HAP-1 (cell line): ENCODE measurements at regions not wholly inside any gene's neighbourhood (a gene's known extent, or its start where the extent isn't known, plus 50 kb on each side); places are given as distances from the start of the nearest gene placed in this dataset.

Experiments
- DNase-seq, 2 experiments: peaks; one replicate each; pipeline ENCODE4 v3.0.0-alpha.2; 2016 to 2020; ENCODE audit warnings: low spot score in 2 of 2
- H3K27me3 ChIP-seq: fragments of 250-450 bp; sonication (Bioruptor Pico); 2 replicates; pipeline ENCODE4 v1.5.1; 2020; ENCODE audit warnings: low read depth, mild to moderate bottlenecking, moderate library complexity
- H3K36me3 ChIP-seq: fragments of 250-450 bp; sonication (Bioruptor Pico); replicated peaks from 2 replicates; pipeline ENCODE4 v1.5.1; 2020; ENCODE audit warnings: mild to moderate bottlenecking
- H3K4me1 ChIP-seq: fragments of 250-450 bp; sonication (Bioruptor Pico); 2 replicates; pipeline ENCODE4 v1.5.1; 2020; ENCODE audit warnings: mild to moderate bottlenecking
- H3K4me3 ChIP-seq: fragments of 250-450 bp; sonication (Bioruptor Pico); 2 replicates; pipeline ENCODE4 v1.5.1; 2020; ENCODE audit warnings: mild to moderate bottlenecking, moderate library complexity
- H3K9me3 ChIP-seq: fragments of 250-450 bp; sonication (Bioruptor Pico); 2 replicates; pipeline ENCODE4 v1.5.1; 2020; ENCODE audit warnings: mild to moderate bottlenecking, moderate library complexity
- in situ Hi-C: fragments of 300-500 bp; cut with MboI; formaldehyde crosslinking; loops from 3 replicates; pipeline ENCODE4 v1.14.3; 2020; ENCODE audit warnings: low sequenced_read_pairs, inconsistent platforms, mixed read lengths

- Histone ChIP-seq H3K4me3 (no peak overlapping the region), H3K27me3 (no peaks in the 10 kb centered on the region), H3K9me3 (no peaks in the 10 kb centered on the region), H3K4me1 (no peaks in the 10 kb centered on the region), H3K36me3 (no peaks in the 10 kb centered on the region)
- in situ Hi-C loops: no loop called here
- DNase-seq: no peak
These were observed 356.4 kb downstream of the MFSD1 start for GRCh38 chr3:159158213-159158612.

GRCh38 chr3:159158801-159159200, 356.9 kb downstream of the MFSD1 start:
- Histone ChIP-seq H3K36me3 (no peaks in the 10 kb centered on the region), H3K27me3 (no peaks in the 10 kb centered on the region), H3K4me3 (no peak overlapping the region), H3K9me3 (no peaks in the 10 kb centered on the region), H3K4me1 (no peaks in the 10 kb centered on the region)
- no peak for DNase-seq
- in situ Hi-C loops: no loop called here

GRCh38 chr3:159159546-159159945, 357.7 kb downstream of the MFSD1 start:
- Histone ChIP-seq H3K9me3 (no peaks in the 10 kb centered on the region), H3K27me3 (no peaks in the 10 kb centered on the region), H3K4me1 (no peaks in the 10 kb centered on the region), H3K4me3 (no peak overlapping the region), H3K36me3 (no peaks in the 10 kb centered on the region)
- in situ Hi-C loops: no loop called here
- DNase-seq: no peak

- no peaks in the 10 kb centered on the region for H3K9me3 ChIP-seq
- in situ Hi-C loops: no loop called here
- no peaks in the 10 kb centered on the region for H3K27me3 ChIP-seq
- no peaks in the 10 kb centered on the region for H3K4me1 ChIP-seq
- DNase-seq: no peak
- no peaks in the 10 kb centered on the region for H3K36me3 ChIP-seq
- H3K4me3 ChIP-seq: no peak overlapping the region
These were observed 361.8 kb downstream of the MFSD1 start for GRCh38 chr3:159163656-159164055.

DNA sequence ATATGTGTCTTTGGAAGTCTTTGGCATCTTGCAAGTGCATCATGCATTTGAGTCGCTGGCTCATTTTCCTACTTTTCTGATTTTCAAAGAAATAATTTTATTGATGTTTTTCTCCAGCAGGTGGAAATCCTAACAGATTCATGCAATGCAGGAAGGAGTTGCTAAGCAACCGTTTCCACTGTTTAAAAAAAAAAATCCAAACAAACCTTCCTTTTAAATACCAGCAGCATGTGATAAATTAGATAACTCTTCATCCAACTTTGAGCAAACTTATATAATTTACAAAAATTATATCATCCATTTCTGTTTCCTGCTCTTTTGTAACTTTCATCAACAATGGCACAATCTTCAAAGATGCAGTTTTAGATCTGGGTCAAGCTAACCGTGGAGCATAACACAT, 364.1 kb downstream of the MFSD1 start:
- Histone ChIP-seq H3K9me3 (no peaks in the 10 kb centered on the region), H3K27me3 (no peaks in the 10 kb centered on the region), H3K4me3 (no peak overlapping the region), H3K36me3 (no peaks in the 10 kb centered on the region), H3K4me1 (no peaks in the 10 kb centered on the region)
- DNase-seq: no peak
- in situ Hi-C loops: no loop called here

- in situ Hi-C loops: no loop called here
- Histone ChIP-seq H3K36me3 (no peaks in the 10 kb centered on the region), H3K4me1 (no peaks in the 10 kb centered on the region), H3K27me3 (no peaks in the 10 kb centered on the region), H3K4me3 (no peak overlapping the region), H3K9me3 (no peaks in the 10 kb centered on the region)
- DNase-seq: no peak
These were observed 365.2 kb downstream of the MFSD1 start for GRCh38 chr3:159166899-159167586.

DNA sequence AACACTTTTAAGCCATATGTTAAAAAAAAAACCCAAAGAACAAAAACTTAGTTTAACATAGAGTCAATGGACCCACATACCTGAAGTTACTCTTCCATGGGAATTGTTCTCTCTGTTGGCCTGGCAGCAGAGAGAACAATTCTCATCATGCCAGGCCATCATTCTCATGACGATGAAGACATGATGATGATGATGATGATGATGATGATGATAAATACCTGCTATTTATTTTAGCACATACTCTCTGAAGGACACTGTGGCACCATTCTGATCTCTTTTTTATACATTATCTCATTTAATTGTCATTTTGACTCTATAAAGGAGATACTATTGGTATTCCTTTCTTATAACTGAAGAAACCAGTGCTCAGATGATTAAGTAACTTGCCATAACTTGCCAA, 366.9 kb downstream of the MFSD1 start:
- H3K4me3 ChIP-seq: no peak overlapping the region
- H3K9me3 ChIP-seq: no peaks in the 10 kb centered on the region
- no peaks in the 10 kb centered on the region for H3K27me3 ChIP-seq
- no peaks in the 10 kb centered on the region for H3K36me3 ChIP-seq
- no peaks in the 10 kb centered on the region for H3K4me1 ChIP-seq
- in situ Hi-C loops: no loop called here
- DNase-seq: no peak

DNA sequence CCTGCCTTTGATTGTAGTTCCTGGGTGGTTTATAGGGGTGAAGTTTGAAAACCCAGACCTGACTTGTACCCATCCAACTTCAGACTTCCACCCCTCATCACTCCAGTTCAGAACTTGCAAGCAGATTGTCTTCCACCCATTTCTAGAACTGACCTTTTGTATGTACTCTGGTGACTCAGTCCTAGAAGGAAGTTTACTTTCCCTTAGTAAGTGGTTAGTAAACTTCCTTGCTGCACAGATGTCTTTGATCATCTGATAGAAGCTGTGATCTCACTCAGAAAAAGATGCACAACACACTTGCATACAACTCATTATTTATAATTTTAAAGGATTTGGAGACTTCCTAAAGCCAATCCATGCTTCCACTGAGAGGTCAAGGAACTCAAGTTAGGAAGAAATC, 368.0 kb downstream of the MFSD1 start:
- Histone ChIP-seq H3K4me1 (no peaks in the 10 kb centered on the region), H3K4me3 (no peak overlapping the region), H3K9me3 (no peaks in the 10 kb centered on the region), H3K27me3 (no peaks in the 10 kb centered on the region), H3K36me3 (no peaks in the 10 kb centered on the region)
- in situ Hi-C loops: no loop called here
- DNase-seq: no peak

DNA sequence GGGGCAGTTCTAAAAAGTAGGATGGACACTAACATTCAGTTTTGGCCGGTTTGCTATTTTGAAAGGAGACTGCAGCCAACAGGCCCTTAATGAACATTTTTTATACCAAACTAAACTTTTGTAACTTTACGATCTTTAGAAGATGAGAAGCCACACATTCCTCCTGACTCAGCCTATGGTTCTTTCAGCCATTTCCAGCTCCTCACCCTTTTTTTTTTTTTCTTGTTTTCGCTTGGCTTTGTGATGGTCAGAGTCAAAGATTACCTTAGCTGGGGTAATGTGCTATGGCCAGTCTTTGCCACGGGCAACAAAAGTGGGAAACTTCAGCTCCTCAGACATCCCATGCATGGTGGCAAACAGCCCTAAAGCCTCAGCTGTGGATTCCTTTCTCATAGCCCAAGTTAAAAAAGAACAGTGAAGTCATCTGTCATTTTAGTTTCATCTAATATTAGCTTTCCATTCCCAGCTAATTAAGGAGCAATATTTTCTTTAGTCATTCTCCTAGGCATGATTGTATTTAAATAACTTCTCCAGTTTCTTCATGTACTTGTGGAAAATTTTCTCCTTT, 368.7 kb downstream of the MFSD1 start:
- Histone ChIP-seq H3K9me3 (no peaks in the 10 kb centered on the region), H3K4me3 (no peak overlapping the region), H3K4me1 (no peaks in the 10 kb centered on the region), H3K27me3 (no peaks in the 10 kb centered on the region), H3K36me3 (no peaks in the 10 kb centered on the region)
- in situ Hi-C loops: no loop called here
- DNase-seq: no peak

- Histone ChIP-seq H3K36me3 (no peaks in the 10 kb centered on the region), H3K9me3 (no peaks in the 10 kb centered on the region), H3K27me3 (no peaks in the 10 kb centered on the region), H3K4me3 (no peak overlapping the region), H3K4me1 (no peaks in the 10 kb centered on the region)
- in situ Hi-C loops: no loop called here
- no peak for DNase-seq
These were observed 369.5 kb downstream of the MFSD1 start for GRCh38 chr3:159171333-159171732.

DNA sequence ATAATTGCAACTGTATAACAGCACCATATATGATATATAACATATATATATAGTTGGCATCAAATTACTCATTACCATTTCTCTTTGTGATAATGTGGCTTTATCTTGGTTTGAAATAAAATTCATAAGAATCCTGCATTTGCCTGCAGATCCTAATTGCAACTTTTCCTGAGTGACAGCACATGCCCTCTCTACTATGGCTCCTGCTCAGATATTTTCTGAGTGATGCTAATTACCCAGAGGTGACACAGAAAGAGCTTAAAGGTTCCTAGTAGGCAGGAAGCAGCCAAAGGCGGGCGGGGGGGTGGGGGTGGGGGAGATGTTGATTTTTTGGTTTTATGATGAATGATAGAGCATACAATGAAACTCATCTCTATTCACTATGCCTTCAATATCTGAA, 370.6 kb downstream of the MFSD1 start:
- in situ Hi-C loops: no loop called here
- DNase-seq: no peak
- no peaks in the 10 kb centered on the region for H3K27me3 ChIP-seq

DNA sequence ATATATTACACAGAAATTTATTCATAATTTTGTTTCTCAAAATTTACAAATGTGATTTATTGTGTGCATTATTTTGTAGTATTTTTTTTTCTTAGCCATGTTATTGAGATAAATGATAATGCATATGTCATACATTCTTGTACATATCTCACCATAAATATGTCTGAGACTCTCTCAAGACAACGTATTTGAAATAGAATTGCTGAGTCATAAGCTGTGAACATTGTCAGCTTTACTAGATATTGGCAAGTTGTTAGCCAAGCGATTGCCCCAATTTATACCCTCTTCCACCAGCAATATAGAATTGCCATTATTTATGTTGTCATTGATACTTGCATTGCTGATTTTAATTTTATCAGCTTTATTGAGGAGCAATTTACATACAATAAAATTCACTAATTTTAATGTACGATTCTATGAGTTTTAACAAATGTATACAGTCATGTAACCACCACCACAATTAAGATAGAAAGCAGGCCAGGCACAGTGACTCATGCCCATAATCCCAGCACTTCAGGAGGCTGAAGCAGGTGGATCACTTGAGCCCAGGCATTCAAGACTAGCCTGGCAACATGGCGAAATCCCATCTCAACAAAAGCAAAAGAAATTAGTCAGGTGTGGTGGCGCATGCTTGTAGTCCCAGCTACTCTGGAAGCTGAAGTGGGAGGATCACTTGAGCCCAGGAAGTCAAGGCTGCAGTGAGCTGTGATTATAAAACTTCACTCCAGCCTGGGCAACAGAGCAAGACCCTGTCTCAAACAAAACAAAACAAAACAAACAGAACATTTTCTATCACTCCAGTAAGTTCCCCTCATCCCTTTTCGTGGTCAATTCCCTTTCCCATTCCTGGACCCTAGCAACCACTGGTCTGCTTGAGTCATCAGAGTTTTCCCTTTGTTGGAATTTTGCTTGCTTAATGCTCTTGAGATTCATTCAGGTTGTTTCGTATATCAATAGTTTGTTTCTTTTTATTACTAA, 373.1 kb downstream of the MFSD1 start:
- Histone ChIP-seq H3K9me3 (no peaks in the 10 kb centered on the region), H3K27me3 (no peaks in the 10 kb centered on the region), H3K36me3 (no peaks in the 10 kb centered on the region), H3K4me3 (no peak overlapping the region), H3K4me1 (no peaks in the 10 kb centered on the region)
- in situ Hi-C loops: no loop called here
- no peak for DNase-seq

More for the DNA sequence above, 370.6 kb downstream of the MFSD1 start:
- Histone ChIP-seq H3K36me3 (no peaks in the 10 kb centered on the region), H3K9me3 (no peaks in the 10 kb centered on the region), H3K4me1 (no peaks in the 10 kb centered on the region), H3K4me3 (no peak overlapping the region)

DNA sequence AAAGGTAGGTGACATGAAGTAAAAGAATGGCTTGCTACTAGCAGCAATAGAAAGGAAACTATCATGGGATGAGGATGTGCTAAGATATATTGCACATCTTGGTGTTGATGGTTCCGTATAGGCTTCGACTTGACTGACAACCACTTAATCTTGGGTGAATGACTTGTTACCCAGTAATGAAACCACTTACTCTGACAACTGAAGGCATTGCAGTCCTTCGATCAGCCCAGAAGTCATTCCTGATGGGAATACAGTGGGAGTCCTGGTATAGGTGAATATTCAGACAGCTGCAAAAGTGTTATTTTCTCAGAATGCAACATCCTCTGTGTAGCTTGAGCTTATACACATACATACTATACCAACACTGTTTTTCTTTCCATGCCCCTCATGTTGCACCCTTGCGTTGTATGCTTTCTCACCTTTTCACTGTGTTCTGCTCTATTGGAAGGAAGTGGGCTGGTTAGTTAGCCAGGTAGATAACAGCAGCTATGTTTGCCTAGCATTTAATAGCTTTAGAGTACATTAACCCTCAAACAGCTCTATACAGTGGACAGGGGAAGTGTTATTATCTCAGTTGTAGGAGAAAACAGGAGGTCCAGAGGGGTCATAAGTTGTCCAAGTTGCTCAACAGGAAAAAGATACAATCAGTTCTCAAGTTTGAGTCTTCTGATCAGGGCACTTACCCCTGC, 376.5 kb downstream of the MFSD1 start:
- Histone ChIP-seq H3K4me3 (no peak overlapping the region), H3K36me3 (no peaks in the 10 kb centered on the region), H3K27me3 (no peaks in the 10 kb centered on the region), H3K9me3 (no peaks in the 10 kb centered on the region), H3K4me1 (no peaks in the 10 kb centered on the region)
- in situ Hi-C loops: no loop called here
- DNase-seq: no peak
